ENCODE measurements at regions not wholly inside any gene's neighbourhood (a gene's known extent, or its start where the extent isn't known, plus 50 kb on each side); places are given as distances from the start of the nearest gene placed in this dataset.

DNA sequence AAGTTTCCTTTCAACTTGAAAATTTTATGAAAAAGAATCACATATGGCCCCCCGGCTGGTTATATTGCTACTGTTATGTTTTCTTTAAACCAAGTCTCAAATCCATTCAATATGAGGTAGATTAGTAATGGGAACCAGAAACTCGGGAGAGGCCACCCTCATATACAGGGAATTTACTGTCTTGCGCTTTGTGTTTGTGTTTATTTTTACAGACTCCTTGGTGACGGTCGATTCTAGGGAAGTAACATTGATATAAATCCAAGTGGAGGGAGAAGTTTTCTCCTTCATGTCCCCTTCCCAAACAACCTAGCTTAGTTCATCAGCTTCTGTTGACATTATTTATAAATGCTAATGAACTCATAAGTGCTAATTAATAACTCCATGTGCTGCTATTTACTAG is 163.5 kb upstream of the LMO4 start:
- no peak for DNase-seq (ENCODE audit: low read depth in 2 of 2)

DNA sequence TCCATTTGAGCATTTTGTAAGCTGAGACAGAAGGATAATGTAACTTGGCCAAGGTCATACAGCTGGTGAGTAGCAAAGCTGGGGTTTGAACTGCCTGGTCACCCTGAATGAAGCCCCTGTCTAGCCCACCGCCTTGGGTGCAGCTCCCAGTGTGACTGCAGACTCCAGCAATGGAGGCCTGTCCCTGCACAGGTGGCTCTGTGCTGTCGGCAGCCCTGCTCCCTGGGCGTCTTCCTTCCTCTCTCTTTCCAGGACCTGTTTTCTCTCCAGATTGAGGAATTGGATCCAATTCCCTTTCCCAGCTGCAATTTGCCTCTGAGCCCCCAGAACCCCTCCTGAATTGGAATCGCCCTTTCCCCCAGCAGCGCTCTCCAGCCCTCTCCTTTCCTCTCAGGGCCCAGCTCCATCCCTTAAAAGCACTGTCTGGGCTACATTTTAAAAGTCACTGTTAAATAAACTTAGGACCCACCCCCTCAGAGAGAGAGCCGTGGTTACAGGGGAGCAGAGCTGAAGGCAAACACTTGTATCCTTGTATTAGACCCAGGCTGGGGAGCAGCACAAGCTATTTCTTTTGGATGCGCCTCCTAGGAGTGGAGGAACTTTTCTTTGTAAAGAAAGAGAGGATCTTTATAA is 161.4 kb upstream of the LMO4 start:
- no peak for DNase-seq (ENCODE audit: low read depth in 2 of 2)

DNA sequence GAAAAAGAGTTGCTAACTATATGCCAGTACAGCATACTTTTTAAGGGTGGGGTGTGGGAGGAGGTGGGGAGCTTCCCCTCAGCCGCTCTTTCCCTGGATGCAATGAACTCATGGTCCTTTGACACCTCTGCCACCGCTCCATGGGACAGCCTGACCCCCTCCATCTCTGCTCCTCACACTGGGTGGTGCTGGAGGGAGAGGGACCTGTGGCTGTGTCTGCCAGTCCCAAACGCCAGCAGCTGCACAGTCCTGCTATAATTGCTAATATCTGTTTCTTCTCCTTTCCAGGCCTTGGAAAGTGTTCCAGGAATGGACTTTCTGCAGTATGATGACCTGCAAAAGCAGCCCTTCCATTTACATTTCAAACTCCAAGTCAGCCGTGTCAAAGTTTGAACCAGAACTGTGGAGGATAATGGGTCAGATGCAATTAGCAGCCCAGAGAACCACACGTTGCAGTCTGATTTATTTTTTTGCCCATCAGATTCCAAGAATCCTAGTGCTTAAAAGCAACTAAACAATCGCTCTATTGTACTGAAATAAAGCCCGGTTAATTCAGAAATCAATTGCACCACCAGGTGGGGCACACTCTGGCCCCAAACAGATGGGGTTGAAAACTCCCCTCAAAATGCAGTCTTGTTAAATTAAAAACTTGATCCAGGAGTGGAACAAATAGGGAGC is 160.7 kb upstream of the LMO4 start:
- no peak for DNase-seq (ENCODE audit: low read depth in 2 of 2)

DNA sequence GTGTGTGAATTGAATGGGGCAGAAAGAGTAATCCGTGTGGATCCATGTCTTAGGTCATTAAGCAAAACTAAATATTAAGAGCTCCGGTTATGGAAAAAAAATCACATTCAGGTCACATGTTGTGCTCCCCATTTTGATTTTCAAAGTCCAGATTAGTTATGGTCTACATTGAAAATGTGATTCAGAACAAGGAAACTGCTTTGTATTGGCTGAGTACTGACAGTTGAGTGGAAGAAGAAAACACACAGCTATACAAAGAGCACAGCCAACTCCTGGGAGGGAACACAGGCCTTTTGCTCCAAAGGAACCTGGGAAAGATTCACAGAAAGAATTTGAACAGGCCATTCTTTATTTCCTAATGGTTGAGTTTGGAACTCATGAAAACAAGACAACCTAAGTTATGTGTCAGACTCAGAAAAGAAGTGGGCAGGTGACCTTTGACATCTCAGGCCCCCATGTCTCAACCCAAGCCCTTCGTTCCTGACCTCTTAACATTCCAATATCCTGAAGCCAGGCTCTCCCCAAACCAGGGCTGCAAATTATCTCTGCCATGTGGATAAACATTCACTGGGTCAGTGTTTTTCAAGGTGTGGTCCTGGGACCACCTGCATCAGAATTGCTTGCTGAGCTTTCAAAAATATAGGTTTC is 159.3 kb upstream of the LMO4 start:
- DNase-seq (ENCODE audit: low read depth in 2 of 2) = no peak

DNA sequence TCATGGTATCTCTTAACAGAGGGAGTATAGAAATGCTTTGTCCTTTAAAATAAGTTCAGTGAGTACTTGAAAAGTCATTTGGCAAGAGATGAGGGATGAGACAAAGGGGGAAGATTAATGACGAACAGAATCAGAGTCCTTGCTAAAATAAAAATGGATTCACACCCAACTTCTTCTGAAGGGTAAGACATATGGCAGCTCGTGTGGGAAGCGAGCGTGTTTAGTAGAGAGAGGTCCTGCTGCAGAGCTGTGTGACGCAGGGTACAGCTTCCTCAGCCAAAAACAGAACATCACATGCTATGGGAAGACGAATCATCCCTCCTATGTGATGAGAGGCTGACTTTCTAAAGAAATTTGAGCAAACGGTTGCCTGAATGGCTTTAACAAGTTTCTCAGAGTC is 158.5 kb upstream of the LMO4 start:
- no peak for DNase-seq (ENCODE audit: low read depth in 2 of 2)

DNA sequence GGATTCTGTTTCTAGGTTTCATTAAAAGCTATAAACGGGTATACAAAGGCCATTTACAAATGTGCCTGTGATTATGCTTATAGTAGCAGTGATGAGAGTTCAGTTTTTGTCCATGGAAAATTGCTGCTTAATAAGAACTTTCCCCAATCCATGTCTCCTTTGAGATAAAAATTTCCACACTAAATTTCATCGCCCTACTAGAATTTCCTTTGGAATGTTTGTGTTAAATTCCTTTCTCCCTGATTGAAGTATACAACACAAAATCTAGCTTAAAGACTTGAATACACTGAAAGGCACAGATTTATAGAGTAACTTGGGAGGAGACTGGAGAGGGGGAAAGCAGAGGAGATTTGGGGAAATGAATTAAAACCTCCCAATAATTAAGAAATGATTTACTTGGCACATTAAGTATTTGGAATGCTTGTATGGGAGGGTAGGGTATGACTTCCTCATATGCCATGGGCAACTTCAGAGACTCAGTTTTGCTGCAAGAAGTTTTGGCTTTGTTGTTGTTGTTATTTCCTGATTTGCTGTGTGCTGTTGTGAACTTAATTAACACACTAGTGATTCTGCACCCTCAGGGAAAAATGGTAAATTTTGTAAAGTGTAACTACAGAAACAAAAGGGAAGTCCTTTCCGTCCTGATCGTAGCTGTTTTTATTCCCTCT is 157.6 kb upstream of the LMO4 start:
- DNase-seq (ENCODE audit: low read depth in 2 of 2) = no peak

DNA sequence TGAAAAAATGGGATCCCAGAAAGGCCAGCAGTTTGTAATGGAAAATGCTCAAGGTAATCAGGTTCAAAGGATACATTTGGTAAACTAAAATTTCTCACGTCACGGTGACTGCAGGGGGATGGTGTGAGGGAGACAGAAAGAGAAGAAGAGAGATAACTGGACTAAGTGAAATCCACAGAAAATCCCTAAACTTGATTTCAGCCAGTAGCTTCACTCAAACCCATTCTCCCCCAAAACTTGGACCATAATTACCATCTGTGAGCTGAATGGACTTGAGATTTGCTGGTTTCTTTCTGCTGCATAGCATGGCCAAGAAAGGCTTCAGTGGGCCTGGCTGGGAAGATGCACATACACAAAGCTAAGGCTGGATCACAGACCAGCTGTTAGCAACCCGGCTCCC is 155.4 kb upstream of the LMO4 start:
- DNase-seq (ENCODE audit: low read depth in 2 of 2) = no peak

DNA sequence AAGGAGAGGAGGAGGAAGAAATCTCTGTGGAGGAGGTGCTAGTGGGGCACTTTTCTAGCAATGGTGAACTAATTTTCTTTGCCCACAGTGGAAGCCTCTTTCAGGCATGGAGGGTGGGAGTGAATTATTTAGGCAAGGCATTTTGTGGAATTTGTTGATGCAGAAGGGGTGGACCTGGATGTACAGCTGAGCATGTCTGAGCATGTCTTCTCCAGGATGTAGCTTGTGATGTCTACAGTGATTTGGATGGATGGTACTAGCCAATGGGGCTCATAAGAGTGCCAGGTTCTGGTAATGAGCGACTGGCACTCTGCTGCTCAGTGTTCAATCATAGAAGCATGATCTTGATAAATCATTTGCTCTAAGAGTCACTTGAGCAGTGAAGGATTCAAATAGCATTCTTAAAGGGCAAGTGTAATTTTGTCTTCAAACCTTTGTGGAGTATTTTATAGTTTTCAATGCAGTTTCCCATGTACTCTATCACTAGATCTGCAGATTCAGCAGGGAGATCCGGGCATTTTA is 153.9 kb upstream of the LMO4 start:
- DNase-seq (ENCODE audit: low read depth in 2 of 2) = no peak

DNA sequence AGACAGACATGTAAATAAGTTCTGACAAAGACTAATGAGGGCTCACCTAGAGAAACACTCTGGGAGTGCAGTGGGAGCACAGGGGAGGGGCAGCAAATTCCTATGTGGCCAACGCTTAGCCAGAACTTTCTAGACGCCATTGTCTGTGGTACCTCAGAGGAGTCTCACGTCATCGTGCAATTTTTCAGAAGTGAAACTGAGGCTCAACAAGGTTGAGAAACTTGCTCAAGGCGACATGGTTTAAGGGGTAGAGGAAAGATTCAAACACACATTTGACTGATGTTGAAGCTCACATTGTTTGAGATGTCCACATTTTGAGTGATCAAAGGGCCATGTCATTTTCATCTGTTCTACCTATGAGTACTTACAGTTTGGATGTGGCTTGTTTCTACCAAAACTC is 152.6 kb upstream of the LMO4 start:
- no peak for DNase-seq (ENCODE audit: low read depth in 2 of 2)

DNA sequence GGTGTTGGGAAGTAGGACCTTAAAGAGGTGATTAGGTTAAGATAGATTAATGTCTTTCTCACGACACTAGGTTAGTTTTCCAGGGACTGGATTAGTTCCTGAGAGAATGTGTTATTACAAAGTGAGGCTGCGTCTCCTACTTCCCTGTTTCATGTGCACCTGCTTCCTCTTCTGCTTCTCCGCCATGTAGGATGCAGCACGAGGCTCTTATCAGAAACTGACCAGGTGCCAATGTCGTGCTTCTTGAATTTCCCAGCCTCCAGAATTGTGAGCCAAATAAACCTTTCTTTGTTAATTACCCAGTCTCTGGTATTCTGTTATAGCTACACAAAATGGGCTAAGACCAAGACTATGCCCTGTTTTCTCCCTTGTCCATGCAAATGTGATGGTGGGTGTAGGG is 152.2 kb upstream of the LMO4 start:
- no peak for DNase-seq (ENCODE audit: low read depth in 2 of 2)

DNA sequence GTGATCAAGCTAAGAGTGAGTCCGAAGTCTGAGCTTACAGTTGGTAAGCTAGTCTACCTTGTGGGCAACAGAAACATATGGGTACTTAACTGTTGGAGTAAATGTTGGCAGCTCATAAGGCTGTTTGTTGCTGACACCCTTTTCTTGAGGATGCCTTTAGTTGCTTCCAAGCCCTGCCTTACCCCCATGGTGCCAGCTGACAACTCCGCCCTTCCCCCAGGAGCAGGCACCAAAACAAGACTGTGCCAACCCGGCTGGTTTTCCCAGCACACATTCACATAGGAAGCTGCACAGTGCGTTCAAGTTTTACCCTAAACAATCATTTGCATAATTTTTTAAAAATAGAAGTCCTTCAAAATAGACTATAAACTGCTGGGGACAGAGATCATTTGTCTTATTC is 150.2 kb upstream of the LMO4 start:
- DNase-seq (ENCODE audit: low read depth in 2 of 2) = no peak

DNA sequence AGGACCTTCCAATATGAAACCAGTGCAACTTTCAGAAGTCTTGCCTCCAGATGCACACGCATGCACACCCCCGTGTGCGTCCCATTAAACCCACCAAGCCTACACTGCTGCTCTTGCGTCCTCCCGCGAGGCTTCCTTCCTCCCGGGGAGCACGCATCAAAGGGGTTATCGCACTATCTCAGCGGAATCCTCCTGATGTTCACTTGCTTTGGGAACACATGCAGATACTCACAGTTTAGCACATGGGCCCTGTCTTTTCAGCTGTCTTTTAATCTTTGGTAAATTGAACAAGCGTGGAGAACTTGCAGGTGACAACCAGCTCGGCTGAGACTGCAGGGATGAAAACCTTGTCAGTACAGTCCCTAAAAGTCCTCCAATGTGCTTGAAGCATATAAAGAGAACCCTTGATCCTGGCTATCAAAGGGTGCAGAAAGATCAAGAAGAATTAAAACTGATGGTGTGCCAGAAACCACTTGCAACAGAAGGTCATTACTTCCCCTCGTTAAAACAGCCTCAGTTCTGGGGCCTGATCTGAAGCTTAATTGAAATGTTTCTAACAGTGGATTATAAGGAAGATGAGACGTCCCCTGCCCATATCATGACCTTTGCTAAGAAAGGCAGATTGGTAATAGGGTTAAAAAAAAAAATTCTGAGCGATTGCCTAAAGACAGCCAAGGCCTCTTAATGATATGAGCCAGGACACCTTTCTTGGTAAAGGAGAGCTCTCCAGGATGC is 149.4 kb upstream of the LMO4 start:
- no peak for DNase-seq (ENCODE audit: low read depth in 2 of 2)

DNA sequence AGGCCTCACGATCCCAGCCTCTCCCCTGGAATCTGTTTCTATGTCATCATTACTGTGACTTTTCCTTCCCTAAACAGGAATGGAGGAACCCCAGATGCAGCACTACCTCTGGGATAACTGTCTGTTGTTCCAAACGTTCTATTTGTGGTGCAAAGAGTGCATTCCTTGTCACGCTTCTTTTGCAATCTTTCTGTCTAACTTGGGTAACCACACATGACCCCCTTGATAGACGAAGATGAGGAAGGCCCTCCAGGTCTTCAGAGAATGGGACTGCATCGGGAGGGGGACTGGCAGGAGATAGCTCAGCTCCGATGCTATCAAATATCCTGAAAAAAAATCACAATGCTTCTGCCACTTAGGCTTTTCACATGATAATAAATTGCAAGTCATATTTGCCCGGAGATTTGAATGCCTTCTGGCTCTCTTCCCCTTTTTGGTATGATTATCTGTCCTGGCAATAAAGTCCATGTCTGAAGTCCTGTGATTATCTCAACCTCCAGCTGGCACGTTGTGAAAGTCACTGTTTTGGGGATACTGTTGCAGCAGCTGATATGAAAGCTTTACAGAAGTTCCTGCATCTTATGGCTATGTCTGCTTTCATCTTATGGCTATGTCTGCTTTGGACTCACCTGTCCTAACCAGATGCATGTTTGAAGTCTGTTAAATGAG is 148.7 kb upstream of the LMO4 start:
- DNase-seq (ENCODE audit: low read depth in 2 of 2) = no peak

DNA sequence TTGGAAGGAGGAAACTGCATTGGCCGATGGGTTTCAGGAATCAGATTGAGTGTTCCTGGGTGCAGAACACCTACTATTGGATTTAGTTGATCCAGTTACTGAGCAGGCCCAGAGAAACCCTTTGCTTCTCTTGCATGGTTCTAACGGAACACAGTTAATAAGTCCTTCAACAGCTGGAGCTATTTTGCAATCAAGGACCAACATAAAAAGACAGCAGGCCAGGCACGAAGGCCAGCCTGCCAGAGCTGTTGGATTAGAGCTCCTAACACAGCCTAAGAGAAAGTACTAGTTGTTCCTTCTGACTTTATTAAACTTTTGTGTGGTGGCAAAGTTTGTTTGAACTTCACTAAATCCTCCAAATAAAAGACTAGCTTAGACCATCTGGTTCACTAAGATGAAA is 148.0 kb upstream of the LMO4 start:
- no peak for DNase-seq (ENCODE audit: low read depth in 2 of 2)

DNA sequence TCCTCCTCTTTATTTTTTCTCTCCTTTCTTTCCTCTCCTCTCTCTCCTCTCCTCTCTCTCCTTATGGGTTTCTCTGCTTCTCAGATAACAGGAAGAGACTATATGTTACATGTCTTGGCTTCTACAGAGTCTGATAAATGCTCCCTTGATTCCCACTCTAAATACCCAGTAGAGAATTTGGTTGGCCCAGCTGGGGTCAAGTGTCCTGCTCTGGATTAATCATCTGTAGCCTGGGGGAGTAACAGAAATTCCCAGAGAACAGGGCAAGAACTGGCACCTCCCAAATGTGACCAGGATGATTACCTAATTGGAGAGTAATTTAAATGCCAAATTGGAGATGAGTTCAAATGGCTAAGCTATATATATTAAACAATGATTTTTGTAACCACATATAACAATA is 146.1 kb upstream of the LMO4 start:
- no peak for DNase-seq (ENCODE audit: low read depth in 2 of 2)

DNA sequence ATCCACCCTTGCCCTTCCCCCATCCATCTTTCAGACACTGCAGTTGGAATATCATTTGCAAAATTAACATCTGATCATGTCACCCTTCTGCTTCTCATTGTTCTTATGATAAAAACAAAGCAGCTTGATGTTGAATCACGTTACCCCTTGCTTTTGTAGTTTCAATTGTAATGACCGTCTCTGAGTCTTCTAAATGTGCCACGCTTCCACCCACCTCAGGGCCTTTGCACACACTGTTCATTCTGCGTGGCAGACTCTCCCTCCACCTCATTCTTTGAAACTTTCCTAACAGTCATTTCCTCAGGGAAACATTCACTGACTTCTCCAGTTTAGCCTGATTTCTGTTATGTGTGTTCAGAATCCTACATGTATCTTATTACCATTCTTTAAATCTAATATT is 143.6 kb upstream of the LMO4 start:
- no peak for DNase-seq (ENCODE audit: low read depth in 2 of 2)

DNA sequence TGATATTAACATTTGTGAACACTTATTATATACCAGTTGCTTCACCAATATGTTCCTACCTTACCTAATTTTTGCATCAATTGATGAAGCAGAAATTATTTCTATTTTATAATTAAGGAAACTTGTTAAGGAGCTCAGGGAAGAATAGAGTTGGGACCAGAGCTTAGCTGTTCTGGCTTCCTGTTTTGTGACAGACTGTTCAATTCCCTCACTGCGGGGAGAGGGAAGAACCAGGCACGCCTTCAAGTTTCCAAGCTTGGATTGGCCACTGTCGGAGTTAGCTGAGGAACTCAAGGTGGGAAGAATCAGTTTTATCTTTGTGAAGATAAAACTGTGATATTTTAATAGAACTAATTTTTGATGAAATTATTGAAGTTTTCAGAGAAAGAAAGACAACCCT is 142.3 kb upstream of the LMO4 start:
- DNase-seq (ENCODE audit: low read depth in 2 of 2) = no peak

DNA sequence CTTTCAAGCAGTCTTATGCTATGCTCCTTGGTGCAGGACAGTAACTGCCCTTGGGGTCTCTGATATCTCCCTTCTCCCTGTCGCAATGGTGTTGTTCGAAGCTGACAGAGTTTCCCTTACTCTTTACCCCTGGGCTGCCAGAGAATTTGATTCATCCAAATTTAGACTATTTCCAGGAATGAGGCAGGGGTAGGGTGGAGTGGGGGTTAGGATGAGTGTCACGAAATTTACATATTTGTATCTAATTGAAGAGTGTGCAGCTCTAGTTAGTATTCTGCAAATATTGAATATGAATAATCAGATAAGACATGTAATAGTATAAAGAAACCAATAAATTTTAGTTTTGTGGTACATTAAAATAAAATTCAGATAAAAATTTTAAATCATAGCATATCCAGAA is 140.0 kb upstream of the LMO4 start:
- no peak for DNase-seq (ENCODE audit: low read depth in 2 of 2)

DNA sequence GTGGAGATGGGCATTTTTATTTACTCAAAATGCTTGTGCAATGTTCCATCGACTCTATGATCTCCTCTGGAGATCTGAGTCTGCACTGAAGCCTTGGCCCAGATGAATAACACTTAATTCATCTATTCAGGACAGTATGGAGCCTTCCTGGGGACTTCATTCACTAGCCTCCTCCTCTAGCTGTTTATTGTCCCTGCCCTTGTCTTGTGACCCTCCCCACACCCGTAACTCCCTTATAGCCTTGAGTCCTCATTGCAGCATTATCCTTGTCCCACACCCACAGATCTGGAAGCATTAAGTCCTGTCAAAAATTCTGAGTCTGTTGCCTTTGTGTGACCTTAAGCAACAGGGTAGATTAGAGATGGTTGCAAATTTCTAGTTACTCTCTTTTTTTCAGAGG is 138.3 kb upstream of the LMO4 start:
- no peak for DNase-seq (ENCODE audit: low read depth in 2 of 2)

DNA sequence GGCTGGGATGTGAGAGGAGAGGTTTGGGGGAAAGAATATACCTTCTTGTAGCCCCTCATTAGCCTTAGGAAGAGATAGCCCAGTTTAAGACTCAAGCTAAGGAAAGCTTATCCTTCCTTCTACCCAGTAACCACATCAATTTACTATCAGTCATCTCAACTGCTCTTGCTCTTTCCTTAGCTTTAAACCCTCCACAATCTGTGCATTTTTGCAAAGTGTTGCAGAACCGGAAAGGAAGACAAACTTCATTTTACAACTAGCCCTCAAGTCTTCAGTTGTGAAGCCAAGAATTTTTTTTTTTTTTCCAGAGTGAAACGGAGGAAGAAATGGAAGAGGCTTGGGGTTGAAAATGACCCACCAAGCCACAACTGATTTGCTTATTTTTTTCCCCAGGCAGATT is 137.0 kb upstream of the LMO4 start:
- no peak for DNase-seq (ENCODE audit: low read depth in 2 of 2)

DNA sequence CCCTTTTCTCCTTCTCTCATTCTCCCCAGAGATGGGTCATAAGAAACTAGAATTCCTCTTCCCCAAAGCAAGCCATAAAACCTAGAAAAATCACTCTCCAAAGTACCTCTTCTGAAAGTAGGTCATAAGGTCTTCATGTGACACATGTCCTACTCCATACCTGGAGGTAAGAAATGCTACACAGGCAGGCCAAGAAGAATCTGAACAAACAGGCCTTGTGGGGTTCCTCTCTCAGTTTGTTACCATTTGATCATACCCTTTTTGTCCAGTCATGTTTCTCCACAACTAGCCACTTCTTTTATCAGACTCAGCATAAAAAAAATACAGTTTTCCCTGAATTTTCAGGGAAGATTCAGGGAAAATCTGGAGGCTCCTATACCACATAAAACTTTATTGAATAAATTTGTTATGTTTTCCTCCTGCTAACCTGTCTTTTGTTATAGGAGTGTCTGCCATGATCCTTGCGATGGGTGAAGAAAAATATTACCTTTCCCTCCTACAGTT is 134.4 kb upstream of the LMO4 start:
- DNase-seq (ENCODE audit: low read depth in 2 of 2) = no peak

Measured in lung microvascular endothelial cell (primary cell).